ENCODE measurements at regions not wholly inside any gene's neighbourhood (a gene's known extent, or its start where the extent isn't known, plus 50 kb on each side); places are given as distances from the start of the nearest gene placed in this dataset.

GRCh38 chr5:84524491-84524890, 139.8 kb upstream of the EDIL3 start:
- no peaks in the 10 kb centered on the region for H3K36me3 ChIP-seq (ENCODE audit: control insufficient read depth in 2 of 4, insufficient read depth in 4 of 4, low read length in 3 of 4)
- no peaks in the 10 kb centered on the region for H3K23me2 ChIP-seq (ENCODE audit: low read depth, low read length)
- H3K14ac ChIP-seq (ENCODE audit: insufficient read length): no peak overlapping the region
- no peaks in the 10 kb centered on the region for H3K4me1 ChIP-seq (replicated peaks in 1 of 4; ENCODE audit: control insufficient read depth in 3 of 4, insufficient read depth in 4 of 4, low read length in 3 of 4)
- H3K9me3 ChIP-seq (ENCODE audit: insufficient read depth in 2 of 2, low read depth in 1 of 2, low read length in 1 of 2): no peaks in the 10 kb centered on the region
- no peak overlapping the region for H3K27ac ChIP-seq (ENCODE audit: low read depth, low read length)
- no peak overlapping the region for H3K18ac ChIP-seq (ENCODE audit: extremely low read depth, low read length)
- no peak overlapping the region for H3K4ac ChIP-seq (replicated peaks; ENCODE audit: insufficient read length, low read depth, low read length)
- FAIRE-seq (no peak), DNase-seq (ENCODE audit: low read depth in 1 of 2, low spot score in 2 of 2) (no peak)
- ChIA-PET CTCF (ENCODE audit: partially characterized antibody) (interaction anchor here (0.8 kb wide), 1 partner anchor 110 kb away, joined by 3 read pairs; no protein-coding TSS in a partner anchor), POLR2A (ENCODE audit: partially characterized antibody) (no interaction called here)
- H3K79me2 ChIP-seq (ENCODE audit: control insufficient read depth in 1 of 2, insufficient read depth in 2 of 2, low read length in 2 of 2): no peaks in the 10 kb centered on the region
- no peak overlapping the region for H4K91ac ChIP-seq (replicated peaks; ENCODE audit: insufficient read length, low read length)
- H4K5ac ChIP-seq (ENCODE audit: insufficient read length, low read depth, low read length): no peak overlapping the region
- no peak overlapping the region for H3K56ac ChIP-seq (replicated peaks; ENCODE audit: insufficient read length, low read depth, low read length)
- no peaks in the 10 kb centered on the region for H3K79me1 ChIP-seq (ENCODE audit: low read depth, low read length)
- no peak overlapping the region for H2BK12ac ChIP-seq (ENCODE audit: low read depth, low read length)
- no peaks in the 10 kb centered on the region for H3K27me3 ChIP-seq (replicated peaks in 1 of 4; ENCODE audit: control insufficient read depth in 3 of 4, extremely low read depth in 1 of 4, insufficient read depth in 3 of 4, low read length in 3 of 4)
- no peaks in the 10 kb centered on the region for H4K20me1 ChIP-seq (replicated peaks in 1 of 2; ENCODE audit: control insufficient read depth in 1 of 2, insufficient read depth in 2 of 2, low read length in 2 of 2)
- no peak overlapping the region for H3K4me3 ChIP-seq (ENCODE audit: extremely low read depth in 1 of 4, insufficient read depth in 2 of 4, low read depth in 3 of 4, low read length in 4 of 4)
- H2AFZ ChIP-seq (ENCODE audit: low read length): no peak overlapping the region
- H2BK5ac ChIP-seq (ENCODE audit: low read depth, low read length): no peak overlapping the region
- no peak overlapping the region for H2BK20ac ChIP-seq (ENCODE audit: low read length)
- H2BK120ac ChIP-seq (replicated peaks; ENCODE audit: low read depth, low read length): no peak overlapping the region
- no peak overlapping the region for H2BK15ac ChIP-seq (ENCODE audit: low read length)
- no peak overlapping the region for H3K4me2 ChIP-seq (ENCODE audit: insufficient read depth in 1 of 2, low read depth in 2 of 2, low read length in 2 of 2)
- no peak overlapping the region for H2AK5ac ChIP-seq (ENCODE audit: low read depth, low read length)
- no peak overlapping the region for H3K9ac ChIP-seq (replicated peaks in 1 of 4; ENCODE audit: extremely low read depth in 1 of 4, low read depth in 3 of 4, low read length in 3 of 4)
- H4K8ac ChIP-seq (ENCODE audit: extremely low read depth, insufficient read depth, low read length): no peak overlapping the region
- H3K23ac ChIP-seq (ENCODE audit: insufficient read length): no peak overlapping the region
- TF ChIP-seq NRF1 (IDR thresholded peaks at IDR 0.05; ENCODE audit: low read depth, low read length) (no peak), ATF2 (IDR thresholded peaks at IDR 0.05; ENCODE audit: low read length) (no peak), EP300 (IDR thresholded peaks at IDR 0.05; ENCODE audit: borderline replicate concordance in 1 of 2, low read depth in 2 of 2, low read length in 2 of 2) (no peak), SIN3A (conservative IDR thresholded peaks at IDR 0.05 in 1 of 2, IDR thresholded peaks at IDR 0.05 in 1 of 2; ENCODE audit: low read depth in 1 of 2, low read length in 2 of 2) (no peak), POU5F1 (IDR thresholded peaks at IDR 0.05; ENCODE audit: low read depth, low read length) (no peak), SP4 (IDR thresholded peaks at IDR 0.05; ENCODE audit: low read length) (no peak), RFX5 (IDR thresholded peaks at IDR 0.05; ENCODE audit: borderline replicate concordance, low read depth, low read length) (no peak), EZH2 (IDR thresholded peaks at IDR 0.05; ENCODE audit: low read depth, low read length, severe bottlenecking) (no peak), BCL11A (IDR thresholded peaks at IDR 0.05; ENCODE audit: low read depth in 2 of 2, low read length in 2 of 2) (no peak), SP2 (IDR thresholded peaks at IDR 0.05; ENCODE audit: low read length) (no peak), SAP30 (IDR thresholded peaks at IDR 0.05; ENCODE audit: insufficient read depth, insufficient replicate concordance, low read length) (no peak), GTF2F1 (IDR thresholded peaks at IDR 0.05; ENCODE audit: borderline replicate concordance, low read depth, low read length) (no peak), TAF7 (optimal IDR thresholded peaks at IDR 0.05; ENCODE audit: borderline replicate concordance, low read depth, low read length) (no peak)

All from H1 (cell line).